Sigmoid colon (tissue), 6 donors: ENCODE measurements at regions not wholly inside any gene's neighbourhood (a gene's known extent, or its start where the extent isn't known, plus 50 kb on each side); places are given as distances from the start of the nearest gene placed in this dataset.

ENCODE experiments used
- DNase-seq: peaks from one replicate; pipeline ENCODE4 v3.0.0-alpha.2; 2019
- H3K27ac ChIP-seq, 4 donors: fragments of 200-600 bp; sonication (generic); one replicate each; pipeline ENCODE4 v1.5.1; 2016 to 2019; ENCODE audit warnings: mild to moderate bottlenecking in 1 of 4
- H3K27me3 ChIP-seq, 3 donors: fragments of 200-600 bp; sonication (generic); one replicate each; pipeline ENCODE4 v1.5.1; 2019; ENCODE audit warnings: mild to moderate bottlenecking in 1 of 3
- H3K36me3 ChIP-seq, 4 donors: fragments of 200-600 bp; sonication (generic); one replicate each; pipeline ENCODE4 v1.5.1; 2016 to 2019
- H3K4me1 ChIP-seq, 4 donors: fragments of 200-600 bp; sonication (generic); one replicate each; pipeline ENCODE4 v1.5.1; 2017 to 2019
- H3K4me3 ChIP-seq, 4 donors: fragments of 200-600 bp; sonication (generic); one replicate each; pipeline ENCODE4 v1.5.1; 2017 to 2019; ENCODE audit warnings: mild to moderate bottlenecking in 2 of 4, moderate library complexity in 1 of 4
- H3K9me3 ChIP-seq, 4 donors: fragments of 200-600 bp in 3 of 4; sonication (generic) in 3 of 4; one replicate each; pipeline versions ENCODE4 v1.5.1 to v1.6.1; 2013 to 2019
- CTCF ChIP-seq, 4 experiments: fragments of 450-650 bp in 3 of 4; fragments of 200-600 bp in 1 of 4; IDR thresholded peaks; one replicate each; pipeline ENCODE4 v1.5.1; 2016 to 2019; ENCODE audit warnings: antibody characterized with exemption in 4 of 4, mild to moderate bottlenecking in 3 of 4, moderate library complexity in 2 of 4
- EP300 ChIP-seq, 4 donors: sonication (generic); formaldehyde crosslinking; IDR thresholded peaks; one replicate each; pipeline ENCODE4 v1.6.1; 2017; ENCODE audit warnings: antibody characterized with exemption in 4 of 4
- POLR2A ChIP-seq, 2 donors: fragments of 450-650 bp; IDR thresholded peaks; one replicate each; pipeline ENCODE4 v1.6.1; 2016; ENCODE audit warnings: antibody characterized with exemption in 2 of 2, mild to moderate bottlenecking in 2 of 2, moderate library complexity in 2 of 2
- POLR2AphosphoS5 ChIP-seq, 4 donors: sonication (generic); formaldehyde crosslinking; IDR thresholded peaks; one replicate each; pipeline ENCODE4 v1.6.1; 2017; ENCODE audit warnings: antibody characterized with exemption in 4 of 4
- WGBS, 2 donors: extraction: QIAGEN DNeasy Blood & Tissue Kit; methylation state at CpG; one replicate each; pipeline ENCODE4 v1.1.7; 2013; 5-methylcytosine and 5-hydroxymethylcytosine counted together
- intact Hi-C: fragments of 100-400 bp; cut with DNase I; formaldehyde crosslinking; loops from one replicate; pipeline ENCODE4 v1.15.1; 2023
- donor health status: healthy with polysubstance abuse.
- donor health status: healthy.

DNA sequence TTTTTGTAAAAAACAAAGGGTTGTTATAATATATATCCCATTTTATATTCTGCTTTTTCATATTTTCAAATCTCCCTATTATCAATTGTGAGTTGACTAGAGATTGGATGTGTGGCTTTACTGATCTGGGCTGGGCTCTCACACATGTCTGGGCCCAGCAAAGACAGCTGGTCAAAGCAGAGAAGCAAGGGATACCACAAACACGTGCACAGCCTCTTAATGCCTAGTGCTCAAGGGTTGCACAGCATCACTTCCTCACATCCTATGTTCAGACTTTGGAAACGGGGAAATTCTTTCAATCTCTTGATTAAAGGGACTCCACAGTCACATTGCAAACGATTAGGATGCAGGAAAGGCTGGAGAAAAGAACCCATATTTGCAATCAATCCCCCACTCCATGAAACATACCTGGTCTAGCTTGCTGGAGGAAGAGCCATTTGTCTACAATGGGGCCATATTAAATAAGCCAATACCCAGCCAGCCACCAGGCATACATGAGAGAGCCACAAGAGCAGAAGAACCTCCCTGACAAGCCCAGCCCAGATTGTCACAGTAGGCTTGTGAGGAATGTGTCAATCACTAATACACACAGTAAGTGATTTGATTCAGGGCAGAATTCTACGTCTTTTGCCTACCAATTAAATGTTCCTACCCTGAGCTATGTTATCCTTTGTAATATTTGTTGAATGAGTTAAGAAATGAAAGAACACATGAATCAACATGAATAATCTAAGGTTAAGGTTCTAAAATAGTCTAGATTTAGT lies 431.2 kb downstream of the TNS3 start:
- H3K27ac ChIP-seq, result peak overlapping the region in 1 of 4 donors; percentile 62
- TF ChIP-seq POLR2A (IDR thresholded peaks at IDR 0.05) (no peak), CTCF (IDR thresholded peaks at IDR 0.05) (no peak), EP300 (IDR thresholded peaks at IDR 0.05) (no peak), POLR2AphosphoS5 (IDR thresholded peaks at IDR 0.05) (no peak)
- DNase-seq, result no peak
- no peaks in the 10 kb centered on the region for H3K27me3 ChIP-seq
- peaks cover 0 to 76% (median 58%) of the 10 kb centered on the region in 4 donors for H3K4me1 ChIP-seq
- H3K36me3 ChIP-seq, result no peaks in the 10 kb centered on the region
- no peaks in the 10 kb centered on the region for H3K9me3 ChIP-seq
- 77 to 83% methylated on average over 4 of the region's 4 CpGs for WGBS, 2 donors
- no peak overlapping the region for H3K4me3 ChIP-seq
- intact Hi-C loops, result no loop called here

- TF ChIP-seq CTCF (IDR thresholded peaks at IDR 0.05) (no peak), POLR2A (IDR thresholded peaks at IDR 0.05) (no peak), POLR2AphosphoS5 (IDR thresholded peaks at IDR 0.05) (no peak)
- H3K27ac ChIP-seq, result peak overlapping the region in 1 of 4 donors; percentile 67
- 84 to 97% methylated on average over 4 of the region's 4 CpGs for WGBS, 2 donors
- H3K36me3 ChIP-seq, result no peaks in the 10 kb centered on the region
- DNase-seq, result no peak
- intact Hi-C loops, result no loop called here
- no peaks in the 10 kb centered on the region for H3K27me3 ChIP-seq
- H3K9me3 ChIP-seq, result no peaks in the 10 kb centered on the region
- H3K4me3 ChIP-seq, result no peak overlapping the region
- peaks cover 0 to 79% (median 57%) of the 10 kb centered on the region in 4 donors for H3K4me1 ChIP-seq
Measured at GRCh38 chr7:47149971-47150370, 431.9 kb downstream of the TNS3 start.

- Histone ChIP-seq H3K27me3 (no peaks in the 10 kb centered on the region), H3K36me3 (no peaks in the 10 kb centered on the region), H3K4me3 (no peak overlapping the region), H3K4me1 (peaks cover 0 to 74% (median 52%) of the 10 kb centered on the region in 4 donors), H3K27ac (peak overlapping the region in 3 of 4 donors; percentile 13 to 67 (median 48)), H3K9me3 (no peaks in the 10 kb centered on the region)
- DNase-seq, result no peak
- 75 to 89% methylated on average over 6 of the region's 6 CpGs for WGBS, 2 donors
- intact Hi-C loops, result no loop called here
- TF ChIP-seq POLR2AphosphoS5 (IDR thresholded peaks at IDR 0.05) (no peak), POLR2A (IDR thresholded peaks at IDR 0.05) (no peak), CTCF (IDR thresholded peaks at IDR 0.05) (no peak), EP300 (IDR thresholded peaks at IDR 0.05) (no peak)
Measured at GRCh38 chr7:47149208-47149839, 432.6 kb downstream of the TNS3 start.

GRCh38 chr7:47148536-47149207 lies 433.2 kb downstream of the TNS3 start:
- peak overlapping the region in 3 of 4 donors; percentile 13 to 67 (median 48) for H3K27ac ChIP-seq
- peaks cover 0 to 67% (median 47%) of the 10 kb centered on the region in 4 donors for H3K4me1 ChIP-seq
- 65 to 76% methylated on average over 5 of the region's 5 CpGs for WGBS, 2 donors
- H3K27me3 ChIP-seq, result no peaks in the 10 kb centered on the region
- no peaks in the 10 kb centered on the region for H3K36me3 ChIP-seq
- intact Hi-C loops, result no loop called here
- TF ChIP-seq POLR2AphosphoS5 (IDR thresholded peaks at IDR 0.05) (peak in 1 of 4 donors; percentile 26), EP300 (IDR thresholded peaks at IDR 0.05) (no peak), CTCF (IDR thresholded peaks at IDR 0.05) (no peak), POLR2A (IDR thresholded peaks at IDR 0.05) (no peak)
- no peak for DNase-seq
- no peaks in the 10 kb centered on the region for H3K9me3 ChIP-seq
- H3K4me3 ChIP-seq, result no peak overlapping the region
